NCI-H774 (cell line): ENCODE measurements at regions not wholly inside any gene's neighbourhood (a gene's known extent, or its start where the extent isn't known, plus 50 kb on each side); places are given as distances from the start of the nearest gene placed in this dataset.
A peak's percentile ranks its signal among the peaks of the same experiment; 100 is the strongest.

ENCODE experiments used
- DNase-seq: peaks from one replicate; lab custom pipeline; 2025; lab: John Stamatoyannopoulos, UW

DNA sequence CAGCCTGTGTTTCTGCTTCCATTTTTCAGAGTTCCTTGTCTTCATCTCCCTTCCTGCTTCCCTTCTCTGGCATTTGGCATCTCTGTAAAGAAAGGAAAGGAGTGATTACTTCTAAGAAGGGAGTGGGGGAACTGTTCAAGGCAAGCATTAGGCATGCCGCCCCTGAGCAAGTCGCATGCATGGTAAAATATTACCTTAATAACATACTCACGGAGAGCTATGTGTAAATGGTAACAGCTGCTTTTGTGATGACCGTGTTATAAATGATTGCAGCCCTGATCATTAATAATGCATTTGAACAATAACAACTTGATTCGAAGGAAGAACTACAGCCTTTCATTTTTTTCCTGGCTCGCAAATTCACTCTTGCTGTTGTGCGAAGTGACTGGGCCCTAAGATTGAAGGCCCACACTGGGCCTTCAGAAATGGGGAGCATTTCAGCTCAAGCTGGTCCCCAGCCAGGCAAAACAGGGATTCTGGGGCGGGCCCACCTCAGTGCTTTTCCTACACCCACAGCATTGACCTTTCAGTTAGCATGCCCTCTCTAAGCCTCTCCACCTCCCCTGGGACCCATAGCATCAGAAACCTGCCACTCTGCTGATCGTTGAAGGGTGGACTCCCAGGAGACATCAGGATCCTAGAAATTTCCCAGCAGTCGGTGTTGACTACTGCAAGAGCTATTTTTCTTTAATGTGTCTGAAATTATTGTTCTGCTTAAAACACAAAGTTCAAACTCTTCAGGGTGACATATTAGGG is 263.0 kb upstream of the CADM1 start:
- DNase-seq = no peak

DNA sequence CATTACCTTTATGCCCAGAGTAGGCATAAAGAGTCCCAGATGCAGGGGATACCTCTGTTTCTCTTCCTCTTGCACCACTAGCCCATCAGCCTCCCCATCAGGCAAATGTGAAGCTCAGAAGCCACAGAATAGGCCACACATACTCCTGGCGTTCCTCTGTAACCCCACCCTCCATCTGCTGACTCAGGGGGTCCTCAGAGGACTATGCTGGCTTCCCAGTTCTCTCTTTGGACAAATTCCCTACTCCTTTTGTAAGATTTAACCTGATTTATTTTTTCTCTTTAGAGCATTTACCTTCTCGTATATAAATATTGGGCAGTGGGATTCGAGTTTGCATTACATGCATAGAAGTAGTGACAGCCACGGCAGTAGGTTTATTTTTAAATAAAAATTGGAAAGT is 262.3 kb upstream of the CADM1 start:
- DNase-seq = no peak

DNA sequence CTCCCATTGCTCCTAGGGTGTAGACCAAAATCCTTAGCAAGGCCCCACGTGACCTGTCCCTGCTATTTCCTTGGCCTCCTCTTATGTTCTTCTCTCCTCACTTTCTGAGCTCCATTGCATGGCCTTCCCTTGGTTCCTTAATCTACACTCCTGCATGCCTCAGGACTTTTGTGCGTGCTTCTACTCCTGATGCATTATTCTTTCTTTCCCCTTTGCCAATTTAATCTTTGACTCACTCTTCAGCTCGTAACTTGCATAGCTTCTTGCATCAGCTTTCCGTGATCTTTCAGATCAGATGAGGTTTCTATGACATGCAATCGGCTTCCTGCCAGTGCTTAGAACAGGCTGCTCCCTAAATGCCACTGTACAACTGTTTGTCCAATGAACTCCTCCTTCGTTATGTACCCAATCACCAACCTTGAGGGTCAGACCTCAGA is 261.6 kb upstream of the CADM1 start:
- no peak for DNase-seq

DNA sequence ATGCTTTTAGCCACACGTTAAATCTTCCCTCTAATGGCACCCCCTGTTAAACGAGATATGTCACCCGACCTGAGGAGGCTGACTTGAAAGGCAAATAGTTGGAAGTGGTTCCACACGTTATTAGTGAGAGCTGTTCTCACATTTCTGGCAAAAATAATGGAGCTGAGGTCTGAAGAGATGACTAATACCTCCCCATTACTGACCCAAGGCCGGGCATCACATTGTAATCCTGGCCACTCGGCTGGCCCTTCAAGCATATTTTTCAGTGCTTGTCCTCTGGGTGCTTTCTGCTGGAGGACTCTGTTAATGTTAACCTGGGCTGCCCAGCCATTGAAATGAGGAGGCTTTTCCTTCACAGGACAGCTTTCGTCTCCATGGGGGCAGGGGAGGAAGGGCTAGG is 260.0 kb upstream of the CADM1 start:
- DNase-seq = no peak

DNA sequence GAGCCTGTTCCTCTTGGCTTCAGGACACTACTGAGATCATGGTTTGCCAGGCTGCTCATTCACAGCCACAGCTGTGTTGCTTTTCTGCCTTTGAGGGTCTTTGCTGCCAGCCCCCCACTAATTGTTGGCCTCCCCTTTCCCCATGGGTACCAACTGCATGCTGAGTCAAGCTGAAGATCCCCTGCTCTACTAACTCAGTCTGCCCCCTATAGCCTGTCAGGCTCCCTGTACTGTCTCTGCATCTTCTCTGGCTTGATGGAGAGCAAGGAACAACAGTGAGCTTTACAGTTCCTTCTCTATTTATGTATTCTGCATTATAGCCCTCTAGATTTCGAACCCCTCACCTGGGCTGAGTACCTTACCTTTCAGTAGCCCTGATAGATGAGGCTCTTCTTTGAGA is 257.6 kb upstream of the CADM1 start:
- no peak for DNase-seq

DNA sequence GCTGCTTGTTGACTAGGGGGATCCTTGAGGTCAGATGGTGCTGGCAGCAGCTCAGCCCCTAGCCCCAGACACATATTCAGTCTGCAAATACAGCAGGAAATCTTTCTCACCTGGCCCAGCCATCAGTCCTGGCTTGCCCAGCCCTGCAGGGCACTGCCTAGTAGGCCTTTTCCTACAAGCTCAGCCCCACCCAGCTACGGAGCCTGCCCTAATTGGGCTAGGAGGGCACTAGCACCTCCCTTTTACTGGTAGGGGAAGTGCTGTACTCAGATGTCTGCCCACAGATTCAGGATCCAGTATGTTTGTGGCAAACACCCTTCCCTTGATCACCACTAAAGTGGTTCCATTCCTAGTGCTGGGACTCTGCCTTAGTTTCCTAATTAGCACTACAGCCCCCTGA is 257.1 kb upstream of the CADM1 start:
- DNase-seq = no peak

DNA sequence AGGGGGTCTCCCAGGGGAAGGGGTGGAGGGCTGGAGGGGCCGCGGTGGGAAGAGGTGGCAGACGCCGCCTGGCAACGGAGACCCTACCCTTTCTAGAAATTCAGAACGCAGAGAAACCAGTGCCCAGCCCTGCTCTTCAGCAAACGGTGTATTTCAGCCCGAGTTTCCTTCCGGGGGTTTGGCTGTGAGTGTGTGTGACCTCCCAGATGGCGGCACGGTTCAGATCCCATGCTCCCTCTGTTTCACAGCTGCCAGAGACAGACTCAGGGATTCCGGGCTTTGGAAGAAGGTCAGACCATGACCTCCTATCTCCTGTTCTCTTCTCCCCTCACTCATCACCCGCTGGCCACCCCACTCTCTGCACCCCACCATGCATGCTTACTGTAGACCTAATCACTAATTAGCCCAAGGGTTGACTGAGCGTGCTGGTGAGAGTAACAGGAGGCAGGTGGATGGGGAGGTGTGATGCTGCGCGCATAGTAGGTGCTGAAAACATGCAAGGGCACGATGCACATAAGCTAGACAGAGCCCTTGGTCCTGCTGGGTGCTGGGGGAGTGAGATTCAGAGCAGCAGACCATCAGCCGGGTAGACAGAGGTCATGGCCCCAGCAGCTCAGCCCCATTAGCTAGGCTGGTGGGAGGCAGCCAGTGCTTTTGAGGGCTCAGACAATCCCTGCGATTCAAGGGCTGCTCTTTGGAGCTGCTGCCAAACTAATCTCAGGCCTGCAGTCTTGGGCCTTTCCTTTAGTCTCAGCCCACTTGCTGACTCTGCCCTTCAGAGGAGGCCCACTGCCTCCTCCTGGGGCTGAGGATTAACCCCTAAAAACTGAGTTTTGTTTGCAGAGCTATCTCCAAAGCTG is 256.5 kb upstream of the CADM1 start:
- DNase-seq = no peak

DNA sequence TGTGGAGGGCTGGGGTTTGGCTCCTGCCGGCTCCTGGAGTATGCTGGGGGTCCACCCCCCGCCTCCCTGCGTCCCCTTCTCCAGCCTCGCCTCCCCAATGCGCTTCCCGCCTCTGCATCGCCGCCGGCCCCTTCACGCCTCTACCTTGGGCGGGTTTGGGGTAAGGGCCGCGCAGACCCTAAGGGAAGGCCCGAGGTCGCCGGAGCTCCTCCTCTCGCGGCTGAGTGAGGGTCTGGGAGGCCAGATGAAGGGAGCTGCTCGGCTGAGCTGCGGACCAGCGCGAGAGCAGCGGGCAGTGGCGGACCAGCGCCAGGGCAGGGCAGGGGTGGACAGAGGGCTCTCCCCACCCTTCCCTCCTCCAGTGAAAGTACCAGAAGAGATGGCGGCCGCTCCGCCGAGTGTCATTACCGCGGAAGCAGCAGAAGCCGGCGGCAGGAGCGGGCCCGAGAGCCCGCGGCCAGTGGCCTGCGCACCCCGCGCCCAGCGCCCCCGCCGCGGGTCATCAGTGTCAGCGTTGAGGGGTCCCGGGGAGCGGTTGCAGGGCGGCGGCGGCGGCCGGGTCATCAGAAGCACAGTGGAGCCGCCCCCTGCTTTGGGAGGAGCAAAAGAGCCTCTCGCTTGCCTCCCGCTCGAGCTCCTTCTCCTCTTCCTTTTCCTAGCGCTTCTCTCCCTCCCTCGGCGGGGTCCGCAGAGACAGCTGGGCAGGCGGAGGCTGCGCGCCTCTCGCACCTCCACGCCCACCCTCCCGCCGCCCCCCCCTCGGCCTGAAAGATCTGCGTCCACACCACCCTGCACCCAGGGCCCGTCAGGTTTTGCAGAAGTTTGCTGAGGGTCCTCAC is 255.6 kb upstream of the CADM1 start:
- DNase-seq = peak; percentile 10

DNA sequence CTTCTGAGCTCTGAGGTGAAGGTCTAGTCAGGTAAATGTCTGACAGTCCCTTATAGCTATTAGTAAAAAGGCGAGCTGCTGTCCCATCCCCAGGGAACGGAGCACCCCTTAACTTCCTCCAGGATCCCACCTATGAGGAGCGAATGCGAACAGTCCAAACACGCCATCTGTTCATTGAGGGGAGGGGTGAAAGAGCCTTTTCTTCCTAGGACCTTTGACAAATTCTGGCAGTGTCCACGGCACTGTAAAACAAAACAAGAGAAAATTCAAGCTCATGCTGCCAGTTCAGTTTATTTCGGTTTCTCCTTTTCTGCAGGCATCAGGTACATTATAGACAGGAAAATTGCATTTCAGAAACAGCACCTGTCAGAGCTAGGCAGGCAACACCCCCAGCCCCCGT is 253.8 kb upstream of the CADM1 start:
- DNase-seq = no peak

DNA sequence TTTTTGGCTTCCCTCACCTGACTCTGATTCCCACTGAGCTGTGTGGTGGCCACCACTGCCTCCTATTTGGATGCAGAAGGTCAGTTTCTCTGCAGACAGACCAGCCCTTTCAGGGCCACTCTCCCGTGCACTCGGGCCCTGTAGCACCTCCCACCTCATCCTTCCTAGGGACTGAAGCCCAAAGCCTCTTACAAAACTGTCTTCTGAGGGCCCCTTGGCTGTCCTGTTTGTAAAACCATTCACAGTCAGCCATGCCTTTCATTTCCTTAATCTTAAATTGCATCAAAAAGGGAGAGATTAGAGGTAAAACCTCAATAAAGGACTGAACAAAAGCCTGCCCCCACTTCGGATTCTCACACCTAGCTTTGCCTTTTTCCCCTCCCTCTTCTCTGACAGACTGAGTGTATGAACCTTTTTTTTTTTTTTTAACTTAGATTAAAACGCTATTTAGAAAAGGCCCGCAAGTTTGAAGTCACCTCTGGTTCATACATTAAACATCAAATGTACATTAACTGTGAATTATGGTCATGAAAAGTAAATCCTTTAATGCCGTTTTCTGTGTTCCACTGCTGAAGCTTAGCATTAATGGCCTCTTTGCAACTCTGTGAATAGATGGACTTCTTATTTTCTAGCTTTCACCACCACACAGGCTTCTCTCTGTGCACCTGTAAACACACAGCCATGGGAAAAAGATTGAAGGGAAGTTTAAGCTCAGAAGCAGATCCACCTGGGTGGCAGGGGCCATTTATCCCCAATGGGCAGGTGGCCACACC is 247.2 kb upstream of the CADM1 start:
- DNase-seq = no peak

DNA sequence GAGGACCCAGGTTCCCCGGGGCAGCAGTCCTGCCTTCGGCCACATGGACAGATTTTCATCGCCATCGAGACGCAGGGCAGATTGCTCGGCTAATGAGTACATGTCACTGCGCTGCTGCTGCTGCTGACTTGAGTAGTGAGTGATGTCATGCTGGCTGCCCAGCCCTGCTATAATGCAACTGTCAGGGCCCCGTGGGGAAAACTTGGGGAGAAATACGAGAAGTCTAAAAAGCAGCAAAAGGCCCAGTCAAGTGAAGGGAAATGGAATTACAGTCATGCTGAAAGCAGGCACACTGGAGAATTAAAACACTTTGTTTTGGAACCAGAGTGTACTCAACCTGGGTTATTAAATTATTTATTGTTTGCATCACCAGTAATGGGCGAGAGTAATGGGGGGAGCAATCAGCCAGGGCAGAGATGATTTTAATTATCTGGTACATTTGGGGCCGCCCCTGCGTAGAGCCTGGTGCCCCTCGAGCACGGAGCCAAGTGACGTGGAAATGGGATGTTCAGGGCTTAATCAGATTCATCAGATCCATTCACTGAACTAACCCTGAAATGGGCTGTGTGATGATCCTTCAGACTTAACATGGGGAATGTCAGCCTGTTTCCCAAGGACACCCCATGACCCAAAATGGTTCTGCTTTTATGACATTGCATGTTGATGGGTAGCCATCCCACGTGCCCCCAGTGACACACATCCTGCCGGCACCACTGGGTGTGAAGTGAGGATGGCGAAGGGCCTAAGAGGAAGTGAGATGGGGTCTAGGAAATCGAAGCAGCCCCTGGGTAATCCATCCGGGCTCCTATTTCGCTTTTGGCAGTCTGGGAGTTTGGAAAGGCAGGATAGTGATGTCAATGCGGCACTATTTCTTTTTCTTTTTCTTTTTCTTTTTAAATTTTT is 241.6 kb upstream of the CADM1 start:
- DNase-seq = no peak

DNA sequence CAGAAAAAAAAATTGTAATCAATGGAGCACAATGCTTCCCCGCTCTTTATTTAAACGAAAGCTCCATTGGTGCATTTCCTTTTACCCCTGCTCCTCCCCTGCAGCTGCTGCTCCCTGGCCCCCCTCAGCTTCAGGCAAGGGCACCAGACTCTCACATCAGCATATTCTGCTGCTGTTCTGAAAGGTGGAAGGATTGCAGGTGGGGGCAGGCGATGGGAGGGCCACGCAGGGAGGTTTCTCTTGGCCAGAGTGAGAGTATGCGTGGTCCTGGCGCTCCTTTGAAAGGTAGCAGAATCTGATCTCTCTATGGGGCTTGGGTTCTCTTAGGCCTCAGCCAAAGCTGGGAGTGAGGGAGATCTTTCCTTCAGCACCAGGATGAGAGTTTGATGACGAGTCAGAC is 240.9 kb upstream of the CADM1 start:
- DNase-seq = no peak

DNA sequence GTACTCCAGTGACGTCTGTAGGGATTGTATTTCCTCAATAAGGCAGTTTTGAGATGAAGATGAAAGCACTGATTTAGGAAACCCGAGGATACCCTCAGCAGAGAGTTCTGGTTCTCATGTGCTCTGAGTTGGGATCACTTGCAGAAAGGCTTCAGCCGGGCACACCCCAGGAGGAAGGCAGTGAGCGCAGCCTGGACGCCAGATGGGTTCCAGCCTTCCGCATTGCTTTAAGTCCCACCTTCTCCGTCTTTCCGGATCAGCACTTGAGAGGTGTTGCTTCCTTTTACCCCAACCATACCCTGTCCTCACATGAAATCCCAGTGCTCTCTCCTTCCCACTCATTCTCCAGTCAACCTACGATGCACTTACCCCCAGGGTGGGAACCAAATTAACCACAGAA is 239.5 kb upstream of the CADM1 start:
- DNase-seq = no peak

DNA sequence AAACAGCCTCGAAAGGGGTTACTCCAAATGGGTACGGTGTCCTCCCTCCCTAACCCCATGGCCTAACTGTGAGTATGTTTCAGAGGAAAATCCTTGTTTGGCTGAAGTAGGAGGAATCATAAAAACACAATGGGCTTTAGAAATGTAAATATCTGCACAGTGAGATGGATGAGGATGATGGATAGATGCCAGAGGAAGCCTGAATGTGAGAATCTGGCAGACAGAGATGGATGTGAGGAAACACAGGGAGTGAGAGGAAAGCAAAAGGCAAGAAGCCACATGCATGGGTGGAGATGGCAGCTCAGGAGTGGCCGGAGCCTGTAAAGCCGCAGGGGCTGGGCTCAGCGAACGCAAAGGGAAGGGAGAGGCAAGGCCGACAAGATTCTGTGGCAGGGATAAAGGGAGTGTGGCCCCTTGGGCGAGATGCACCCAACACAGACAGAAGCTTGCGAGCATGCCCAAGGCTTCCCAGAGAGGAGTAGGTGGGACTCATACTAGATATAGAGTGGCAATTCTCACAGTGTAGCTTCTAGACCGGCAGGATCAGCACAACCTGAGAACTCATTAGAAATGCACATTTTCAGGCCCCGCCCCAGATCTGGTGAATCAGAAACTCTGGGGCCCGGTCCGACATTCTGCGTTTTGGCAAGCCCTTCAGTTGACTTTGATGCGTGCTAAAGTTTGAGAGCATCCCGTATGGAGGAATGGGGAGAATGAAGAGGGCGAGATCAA is 237.3 kb upstream of the CADM1 start:
- peak; percentile 32 for DNase-seq

DNA sequence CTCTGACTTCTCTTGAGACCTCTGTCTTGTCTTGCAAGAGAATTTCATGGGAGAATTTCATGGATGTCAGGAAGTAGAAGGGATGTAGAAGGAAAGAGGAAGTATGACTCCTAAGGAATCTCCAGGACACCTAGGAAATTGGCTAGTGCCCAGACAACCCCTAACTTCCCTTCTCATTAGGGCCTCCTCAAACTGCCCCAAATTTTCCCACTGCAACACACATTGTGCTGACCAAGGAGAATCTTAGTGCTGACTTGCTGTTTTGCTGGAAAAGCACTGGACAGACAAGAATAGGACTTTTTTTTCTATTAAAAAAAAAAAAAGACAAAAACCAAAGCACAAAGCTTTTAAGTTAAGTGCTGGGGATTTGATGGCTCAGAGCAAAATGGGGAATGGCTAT is 236.1 kb upstream of the CADM1 start:
- no peak for DNase-seq

DNA sequence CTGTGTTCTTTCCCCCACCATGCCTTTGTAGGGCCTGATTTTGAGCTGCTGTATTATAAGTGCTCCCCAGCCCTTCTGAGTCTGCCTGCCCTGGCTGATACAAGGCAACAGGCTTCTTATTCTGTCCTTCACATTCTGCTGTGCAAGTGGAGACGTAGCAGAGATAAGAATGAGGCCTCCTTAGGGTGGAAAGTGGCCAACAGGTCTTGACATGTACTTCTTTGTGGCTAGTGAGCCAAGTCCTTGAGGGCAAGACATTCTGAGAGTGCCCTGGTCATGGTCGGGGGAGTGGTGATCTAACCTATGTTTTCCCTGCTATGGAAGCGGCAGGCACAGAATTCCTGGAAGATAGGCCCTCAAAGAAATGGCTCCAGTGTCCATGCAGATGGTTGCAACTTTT is 235.7 kb upstream of the CADM1 start:
- DNase-seq = no peak

DNA sequence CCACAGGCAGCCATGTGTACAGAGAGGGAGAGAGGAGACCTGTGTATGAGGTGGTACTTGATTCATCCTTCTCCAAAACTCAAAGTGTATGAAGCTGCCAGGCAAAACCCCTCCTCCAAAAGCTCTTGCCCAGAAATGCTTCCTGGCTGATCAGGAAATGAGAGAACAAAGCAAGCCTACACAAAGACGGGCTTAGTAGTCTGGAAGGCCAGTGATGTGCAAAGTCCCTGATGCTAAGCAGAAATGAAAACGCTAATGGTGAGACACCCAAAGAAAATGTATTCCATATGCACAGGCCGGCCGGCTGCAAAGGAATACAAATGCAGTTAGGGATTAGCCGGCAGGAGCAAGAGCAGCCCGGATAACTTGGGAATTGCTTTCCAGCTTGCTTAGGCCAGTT is 234.9 kb upstream of the CADM1 start:
- no peak for DNase-seq

DNA sequence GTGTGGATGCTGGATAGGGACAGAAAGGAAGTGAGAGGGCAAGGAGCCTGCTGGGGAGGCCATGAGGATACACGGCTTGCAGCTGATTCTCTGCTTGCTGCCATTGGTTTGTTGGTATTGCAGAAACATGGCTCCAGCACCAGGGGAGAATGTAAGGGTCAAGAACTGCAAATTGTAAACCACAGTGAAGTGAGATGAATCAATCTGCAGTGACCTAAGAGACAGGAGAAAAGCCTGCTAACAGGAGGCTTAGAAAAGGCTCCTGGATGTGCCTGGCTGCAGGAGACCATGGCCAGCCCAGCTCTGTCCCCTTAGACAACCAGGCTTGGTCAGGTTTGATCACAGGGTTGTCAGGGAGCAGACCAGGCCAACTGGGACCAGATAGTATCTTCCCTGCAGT is 233.7 kb upstream of the CADM1 start:
- DNase-seq = no peak

DNA sequence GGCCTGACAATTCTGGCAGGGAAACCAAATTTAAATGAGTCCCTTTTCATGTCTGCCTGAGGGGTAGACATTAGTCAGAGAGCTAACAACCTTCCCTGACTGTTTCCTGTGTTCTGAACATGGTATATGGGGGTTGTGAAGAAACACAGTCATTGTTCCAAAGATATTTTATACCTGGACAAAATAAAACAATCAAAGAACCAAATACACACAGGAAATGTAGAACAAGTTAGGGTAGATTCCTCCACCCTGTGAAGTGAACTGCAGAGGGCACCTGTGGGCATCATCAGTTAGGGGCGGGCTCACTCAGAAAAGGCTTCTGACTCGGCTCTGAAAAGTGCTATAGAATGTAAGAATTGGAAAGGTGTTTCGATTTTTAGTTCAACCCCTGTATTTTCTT is 231.9 kb upstream of the CADM1 start:
- no peak for DNase-seq

DNA sequence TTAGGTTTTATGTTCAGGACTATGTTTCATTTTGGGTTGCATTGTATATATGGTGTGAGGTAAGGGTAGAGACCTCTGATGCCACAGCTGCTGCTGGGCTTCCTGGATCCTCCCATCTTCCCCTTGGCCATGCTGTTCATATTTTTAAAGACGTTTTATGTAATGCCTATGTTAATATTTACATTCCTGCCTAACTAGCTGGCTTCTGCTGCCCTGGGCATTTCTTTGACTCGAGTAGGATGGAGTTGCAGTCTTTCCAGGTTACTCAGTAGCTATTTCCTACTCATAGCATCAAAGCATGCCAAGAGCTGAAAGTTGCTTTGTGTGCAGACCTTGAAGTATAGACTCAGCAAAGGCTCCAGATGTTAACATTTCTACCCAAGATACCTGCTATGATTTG is 220.5 kb upstream of the CADM1 start:
- DNase-seq = no peak
